SK-N-SH (cell line): ENCODE measurements at regions not wholly inside any gene's neighbourhood (a gene's known extent, or its start where the extent isn't known, plus 50 kb on each side); places are given as distances from the start of the nearest gene placed in this dataset.

Experiments
- CTCF ChIA-PET: fragments of 300-600, 350-600 bp; formaldehyde crosslinking; extraction: SDS; loops from one replicate; lab custom pipeline; 2021; lab: Yijun Ruan, JAX
- POLR2A ChIA-PET: fragments of 350-600 bp; sonication (Branson Sonifier 250); formaldehyde crosslinking; extraction: SDS; loops from one replicate; lab custom pipeline; 2020; ENCODE audit warnings: antibody characterized with exemption, inconsistent platforms; lab: Yijun Ruan, JAX
- DNase-seq: peaks from one replicate; pipeline ENCODE4 v3.0.0; 2012
- H2AFZ ChIP-seq: fragments of 200-600 bp; sonication (generic); 2 replicates; pipeline ENCODE4 v1.8.1; 2016; ENCODE audit warnings: antibody characterized with exemption, mild to moderate bottlenecking, low read depth
- H3F3A ChIP-seq: fragments of 200-600 bp; sonication (generic); replicated peaks from 2 replicates; pipeline ENCODE3; 2016; ENCODE audit warnings: antibody characterized with exemption, mild to moderate bottlenecking; ENCODE audit not compliant: insufficient read depth
- H3K27ac ChIP-seq, 2 experiments: fragments of 200-500 bp in 1 of 2; fragments of 200-600 bp in 1 of 2; sonication (Bioruptor generic) in 1 of 2; sonication (generic), shearing (Covaris generic) in 1 of 2; 2 replicates each; pipeline versions ENCODE4 v1.5.1 to v1.6.1; 2014 to 2016; ENCODE audit warnings: low read depth in 2 of 2, inconsistent platforms in 1 of 2, low read length in 1 of 2, mild to moderate bottlenecking in 1 of 2, mixed read lengths in 1 of 2
- H3K27me3 ChIP-seq: fragments of 200-600 bp; sonication (generic), shearing (Covaris generic); 2 replicates; pipeline ENCODE4 v1.6.1; 2016; ENCODE audit warnings: mixed run types; ENCODE audit not compliant: insufficient read depth
- H3K36me3 ChIP-seq, 2 experiments: fragments of 200-500 bp in 1 of 2; fragments of 200-600 bp in 1 of 2; sonication (Bioruptor generic) in 1 of 2; sonication (generic) in 1 of 2; replicated peaks in 1 of 2; 2 replicates each; pipeline versions ENCODE3 to v1.5.1; 2014 to 2016; ENCODE audit warnings: low read length in 1 of 2, mild to moderate bottlenecking in 1 of 2; ENCODE audit not compliant: insufficient read depth in 2 of 2, control insufficient read depth in 1 of 2
- H3K4me1 ChIP-seq, 2 experiments: fragments of 200-500 bp in 1 of 2; fragments of 200-600 bp in 1 of 2; sonication (Bioruptor generic) in 1 of 2; sonication (generic), shearing (Covaris generic) in 1 of 2; 2 replicates each; pipeline versions ENCODE4 v1.5.1 to v1.6.1; 2014 to 2016; ENCODE audit warnings: low read depth in 1 of 2, low read length in 1 of 2, mixed run types in 1 of 2; ENCODE audit not compliant: insufficient read depth in 2 of 2, control insufficient read depth in 1 of 2
- H3K4me2 ChIP-seq: fragments of 200-600 bp; sonication (generic), shearing (Covaris generic); 2 replicates; pipeline ENCODE4 v1.6.1; 2017; ENCODE audit warnings: mixed run types
- H3K4me3 ChIP-seq, 2 experiments: fragments of 200-500 bp in 1 of 2; fragments of 200-600 bp in 1 of 2; sonication (Bioruptor generic) in 1 of 2; sonication (generic), shearing (Covaris generic) in 1 of 2; 2 replicates each; pipeline versions ENCODE4 v1.5.1 to v1.8.1; 2014 to 2016; ENCODE audit warnings: low read depth in 2 of 2, inconsistent platforms in 1 of 2, low read length in 1 of 2, mild to moderate bottlenecking in 1 of 2, mixed read lengths in 1 of 2, moderate library complexity in 1 of 2
- H3K79me2 ChIP-seq: fragments of 200-600 bp; sonication (generic); 2 replicates; pipeline ENCODE4 v1.8.1; 2017; ENCODE audit warnings: mild to moderate bottlenecking; ENCODE audit not compliant: insufficient read depth
- H3K9ac ChIP-seq: fragments of 200-600 bp; sonication (generic); 2 replicates; pipeline ENCODE4 v1.6.1; 2017; ENCODE audit warnings: mixed run types
- H3K9me2 ChIP-seq: fragments of 200-600 bp; sonication (generic); 2 replicates; pipeline ENCODE4 v1.6.1; 2017; ENCODE audit warnings: mixed run types
- H3K9me3 ChIP-seq: fragments of 200-600 bp; sonication (generic); 2 replicates; pipeline ENCODE4 v1.6.1; 2017; ENCODE audit warnings: mixed run types, mild to moderate bottlenecking, moderate library complexity
- H4K20me1 ChIP-seq: fragments of 200-600 bp; sonication (generic); 2 replicates; pipeline ENCODE4 v1.6.1; 2017; ENCODE audit warnings: mild to moderate bottlenecking, mixed run types; ENCODE audit not compliant: insufficient read depth
- CTCF ChIP-seq: fragments of 200-600 bp; sonication (generic); IDR thresholded peaks from 2 replicates; pipeline ENCODE4 v1.6.1; 2017; ENCODE audit warnings: antibody characterized with exemption, mild to moderate bottlenecking, moderate library complexity
- EP300 ChIP-seq, 2 experiments: IDR thresholded peaks; 2 replicates each; pipeline versions ENCODE4 v1.4.0 to v1.6.1; 2012; ENCODE audit warnings: borderline replicate concordance in 1 of 2, low read depth in 1 of 2, low read length in 1 of 2
- EZH2phosphoT487 ChIP-seq: fragments of 200-600 bp; sonication (generic); IDR thresholded peaks from 2 replicates; pipeline ENCODE4 v1.6.1; 2017; ENCODE audit warnings: low read depth, mixed run types, mild to moderate bottlenecking, antibody characterized with exemption, moderate library complexity, borderline replicate concordance
- FOSL2 ChIP-seq: IDR thresholded peaks from 2 replicates; pipeline ENCODE4 v1.4.0; 2012; ENCODE audit warnings: low read depth, mild to moderate bottlenecking, moderate library complexity, borderline replicate concordance
- FOXJ3 ChIP-seq: sonication (generic); formaldehyde crosslinking; IDR thresholded peaks from 2 replicates; pipeline ENCODE4 v1.5.1; 2020; ENCODE audit warnings: mild to moderate bottlenecking, missing genetic modification reagents
- FOXM1 ChIP-seq: IDR thresholded peaks from 2 replicates; pipeline ENCODE4 v1.4.0; 2012; ENCODE audit warnings: low read depth, mild to moderate bottlenecking
- JUND ChIP-seq: IDR thresholded peaks from 2 replicates; pipeline ENCODE4 v1.4.0; 2012
- PBX3 ChIP-seq: IDR thresholded peaks from 2 replicates; pipeline ENCODE4; 2012
- RAD21 ChIP-seq: IDR thresholded peaks from 2 replicates; pipeline ENCODE4 v1.6.1; 2012; ENCODE audit warnings: mild to moderate bottlenecking, low read length
- RCOR1 ChIP-seq: fragments of 150-350 bp; IDR thresholded peaks from 2 replicates; pipeline ENCODE4 v1.6.1; 2017; ENCODE audit warnings: antibody characterized with exemption, low read length
- RFX5 ChIP-seq: IDR thresholded peaks from 2 replicates; pipeline ENCODE4 v1.6.1; 2012; ENCODE audit warnings: mild to moderate bottlenecking, improper control_type of control experiment, low read length
- RXRA ChIP-seq: IDR thresholded peaks from 2 replicates; pipeline ENCODE4 v1.4.0; 2012; ENCODE audit warnings: low read depth, mild to moderate bottlenecking, borderline replicate concordance
- SIN3A ChIP-seq: IDR thresholded peaks from 2 replicates; pipeline ENCODE4 v1.6.1; 2012; ENCODE audit warnings: low read depth, mild to moderate bottlenecking, low read length, moderate library complexity, borderline replicate concordance
- TAF1 ChIP-seq: IDR thresholded peaks from 2 replicates; pipeline ENCODE4 v1.6.1; 2012; ENCODE audit warnings: low read depth, mild to moderate bottlenecking, low read length, moderate library complexity, borderline replicate concordance
- TCF12 ChIP-seq: IDR thresholded peaks from 2 replicates; pipeline ENCODE4 v1.4.0; 2012
- TEAD4 ChIP-seq: IDR thresholded peaks from 2 replicates; pipeline ENCODE4 v1.4.0; 2012; ENCODE audit warnings: mild to moderate bottlenecking, borderline replicate concordance; ENCODE audit not compliant: insufficient read depth
- USF1 ChIP-seq: IDR thresholded peaks from 2 replicates; pipeline ENCODE4 v1.4.0; 2012; ENCODE audit warnings: low read depth, borderline replicate concordance
- USF2 ChIP-seq: fragments of 150-350 bp; IDR thresholded peaks from 2 replicates; pipeline ENCODE4 v1.6.1; 2017; ENCODE audit warnings: antibody characterized with exemption, low read length, low read depth, borderline replicate concordance
- ZBTB33 ChIP-seq: IDR thresholded peaks from 2 replicates; pipeline ENCODE4 v1.4.0; 2012; ENCODE audit warnings: low read depth, borderline replicate concordance
- WGBS: methylation state at CpG from one replicate; pipeline ENCODE4 v1.1.6; 2017; ENCODE audit warnings: low lambda C conversion rate; 5-methylcytosine and 5-hydroxymethylcytosine counted together

GRCh38 chr2:75260946-75261345, 61.6 kb upstream of the TACR1 start (continued):
- TF ChIP-seq FOSL2, result no peak

GRCh38 chr2:75258620-75259019, 59.3 kb upstream of the TACR1 start:
- Histone ChIP-seq H3K4me3 (no peak overlapping the region), H3K4me1 (no peaks in the 10 kb centered on the region), H3K9me3 (peaks cover 20% of the 10 kb centered on the region; the same call in 1 of the 2 replicates), H2AFZ (no peak overlapping the region), H3K27ac (no peak overlapping the region), H3K4me2 (no peak overlapping the region), H3K27me3 (no peaks in the 10 kb centered on the region), H3K9ac (no peak overlapping the region), H3K36me3 (no peaks in the 10 kb centered on the region), H4K20me1 (no peaks in the 10 kb centered on the region), H3K9me2 (no peaks in the 10 kb centered on the region), H3F3A (no peaks in the 10 kb centered on the region), H3K79me2 (no peaks in the 10 kb centered on the region)
- ChIA-PET CTCF (no interaction called here), POLR2A (no interaction called here)
- DNase-seq, result no peak
- TF ChIP-seq RFX5, result no peak
- TF ChIP-seq TAF1, result no peak
- TF ChIP-seq TEAD4, result no peak
- no peak for TF ChIP-seq RCOR1
- TF ChIP-seq JUND, result no peak
- TF ChIP-seq FOXM1, result no peak
- no peak for TF ChIP-seq USF1
- TF ChIP-seq FOXJ3 (CRISPR knock-in tag), result no peak

- Histone ChIP-seq H3K36me3 (no peaks in the 10 kb centered on the region), H3K4me3 (no peak overlapping the region), H3K9ac (no peak overlapping the region), H3K27me3 (no peaks in the 10 kb centered on the region), H3K4me1 (no peaks in the 10 kb centered on the region), H3K27ac (no peak overlapping the region), H4K20me1 (no peaks in the 10 kb centered on the region), H3F3A (no peaks in the 10 kb centered on the region), H2AFZ (no peak overlapping the region), H3K4me2 (no peak overlapping the region), H3K9me3 (peaks cover 20% of the 10 kb centered on the region; the same call in 1 of the 2 replicates), H3K79me2 (no peaks in the 10 kb centered on the region), H3K9me2 (no peaks in the 10 kb centered on the region)
- 6% methylated on average over 1 of the region's 1 CpG for WGBS
- no peak for TF ChIP-seq RAD21
- TF ChIP-seq USF2, result no peak
- no peak for TF ChIP-seq RCOR1
- no peak for TF ChIP-seq EP300 (IDR thresholded peaks at IDR 0.05; ENCODE audit: borderline replicate concordance in 1 of 2, low read depth in 1 of 2, low read length in 1 of 2)
- no peak for TF ChIP-seq TCF12
- TF ChIP-seq SIN3A, result no peak
- no peak for TF ChIP-seq ZBTB33
- no peak for TF ChIP-seq FOXJ3 (CRISPR knock-in tag)
- TF ChIP-seq CTCF, result no peak
- no peak for TF ChIP-seq FOSL2
- no peak for TF ChIP-seq USF1
- TF ChIP-seq RXRA, result no peak
- TF ChIP-seq EZH2phosphoT487, result no peak
- no peak for TF ChIP-seq PBX3
- ChIA-PET CTCF (no interaction called here), POLR2A (no interaction called here)
- no peak for DNase-seq
Measured at GRCh38 chr2:75256485-75256884, 57.2 kb upstream of the TACR1 start.
